CD8-positive, alpha-beta memory T cell (primary cell): ENCODE measurements at regions not wholly inside any gene's neighbourhood (a gene's known extent, or its start where the extent isn't known, plus 50 kb on each side); places are given as distances from the start of the nearest gene placed in this dataset.

ENCODE experiments used
- CTCF ChIA-PET: fragments of 350-600 bp; sonication (Branson Sonifier 250); formaldehyde crosslinking; loops from one replicate; lab custom pipeline; 2021; ENCODE audit warnings: antibody characterized with exemption; lab: Charles Lee
- POLR2A ChIA-PET: fragments of 350-600 bp; sonication (Branson Sonifier 250); formaldehyde crosslinking; loops from one replicate; lab custom pipeline; 2021; ENCODE audit warnings: antibody characterized with exemption; lab: Charles Lee
- DNase-seq, 5 donors: peaks; one replicate each; pipeline versions ENCODE4 v3.0.0 to v3.0.0-alpha.2; 2020 to 2022; ENCODE audit warnings: mixed read lengths in 1 of 5
- H3K27ac ChIP-seq: one replicate; pipeline ENCODE4 v1.7.0; 2013; ENCODE audit warnings: low read depth, mild to moderate bottlenecking, low read length, moderate library complexity
- H3K27me3 ChIP-seq: 2 replicates; pipeline ENCODE4 v1.7.0; 2013; ENCODE audit warnings: low read length, mild to moderate bottlenecking; ENCODE audit not compliant: insufficient read depth, poor library complexity, severe bottlenecking
- H3K36me3 ChIP-seq: 2 replicates; pipeline ENCODE4 v1.7.0; 2013; ENCODE audit warnings: mild to moderate bottlenecking, low read length, moderate library complexity; ENCODE audit not compliant: insufficient read depth
- H3K4me1 ChIP-seq: 2 replicates; pipeline ENCODE4 v1.7.0; 2013; ENCODE audit warnings: mild to moderate bottlenecking, low read length, moderate library complexity; ENCODE audit not compliant: insufficient read depth
- H3K4me3 ChIP-seq: 2 replicates; pipeline ENCODE4 v1.7.0; 2013; ENCODE audit warnings: mild to moderate bottlenecking, low read length
- H3K9me3 ChIP-seq: 2 replicates; pipeline ENCODE4 v1.7.0; 2013; ENCODE audit warnings: mild to moderate bottlenecking, low read length
- H3K27ac Mint-ChIP-seq, 8 donors: one replicate each; pipeline ENCODE4 v1.8.0; 2020 to 2021; ENCODE audit warnings: mixed read lengths in 8 of 8, mild to moderate bottlenecking in 6 of 8, inconsistent platforms in 3 of 8, moderate library complexity in 3 of 8
- H3K27me3 Mint-ChIP-seq, 2 donors: one replicate each; pipeline ENCODE4 v1.8.0; 2020 to 2021; ENCODE audit warnings: mixed read lengths in 2 of 2, mild to moderate bottlenecking in 1 of 2, moderate library complexity in 1 of 2
- H3K36me3 Mint-ChIP-seq, 3 donors: one replicate each; pipeline ENCODE4 v1.8.0; 2020 to 2021; ENCODE audit warnings: mixed read lengths in 3 of 3, inconsistent platforms in 1 of 3, mild to moderate bottlenecking in 1 of 3
- H3K4me1 Mint-ChIP-seq, 3 donors: one replicate each; pipeline ENCODE4 v1.8.0; 2020 to 2021; ENCODE audit warnings: mixed read lengths in 3 of 3, inconsistent platforms in 1 of 3, mild to moderate bottlenecking in 1 of 3
- H3K4me3 Mint-ChIP-seq, 7 donors: one replicate each; pipeline ENCODE4 v1.8.0; 2020 to 2021; ENCODE audit warnings: mixed read lengths in 7 of 7, mild to moderate bottlenecking in 6 of 7, moderate library complexity in 4 of 7, inconsistent platforms in 2 of 7
- H3K9me3 Mint-ChIP-seq, 5 donors: one replicate each; pipeline ENCODE4 v1.8.0; 2020 to 2022; ENCODE audit warnings: mixed read lengths in 5 of 5, mild to moderate bottlenecking in 3 of 5, moderate library complexity in 2 of 5, inconsistent platforms in 1 of 5

DNA sequence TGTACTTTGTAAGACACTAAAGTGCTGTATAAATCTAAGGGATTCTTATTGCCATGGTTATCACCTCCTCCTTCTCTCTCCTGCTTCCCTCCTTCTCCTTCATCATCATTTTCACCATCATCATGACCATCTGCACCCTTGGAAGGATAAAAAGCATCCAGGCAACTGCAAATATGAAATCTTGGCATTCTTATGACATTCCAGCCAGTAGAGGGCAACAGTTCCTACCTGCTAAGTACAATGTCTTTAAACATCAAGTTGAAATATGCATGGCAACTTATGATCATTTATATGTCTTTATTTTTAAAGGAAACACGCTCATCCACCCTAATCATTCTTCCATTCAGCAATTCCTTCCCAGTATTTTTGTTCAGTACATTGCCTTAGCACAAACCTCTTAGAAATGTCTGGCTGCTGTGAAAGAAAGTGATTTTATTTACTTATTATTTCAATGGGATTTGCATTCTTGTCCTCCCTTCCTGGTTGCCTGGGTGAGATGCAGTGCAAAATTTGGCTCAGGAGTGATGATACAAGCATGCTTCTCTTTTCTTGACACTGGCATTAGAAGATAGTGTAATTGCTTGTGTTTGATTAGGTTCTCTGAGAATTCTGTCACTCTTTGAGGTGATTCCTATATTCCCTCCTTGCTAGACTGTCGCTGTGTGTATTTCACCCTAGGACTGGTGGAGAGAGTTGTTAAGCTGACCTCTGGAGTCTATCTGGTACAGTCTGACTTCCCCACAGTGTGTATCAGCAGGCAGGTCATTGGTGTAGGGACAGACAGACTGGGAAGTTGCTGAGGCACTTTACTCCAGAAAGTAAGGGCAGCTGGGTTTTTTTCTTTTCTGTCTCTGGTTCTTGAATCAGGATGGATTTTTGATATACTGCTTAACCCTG is 188.5 kb upstream of the BMPER start:
- Histone ChIP-seq H3K4me1 (no peaks in the 10 kb centered on the region), H3K4me3 (no peak overlapping the region), H3K9me3 (no peaks in the 10 kb centered on the region), H3K36me3 (no peaks in the 10 kb centered on the region), H3K27me3 (no peaks in the 10 kb centered on the region), H3K27ac (no peak overlapping the region)
- Mint-ChIP-seq H3K27me3 (no peaks in the 10 kb centered on the region), H3K27ac (no peak overlapping the region), H3K4me3 (no peak overlapping the region), H3K36me3 (peaks cover 0 to 23% (median 0%) of the 10 kb centered on the region in 3 donors), H3K9me3 (peaks cover 0 to 9% (median 1%) of the 10 kb centered on the region in 5 donors), H3K4me1 (no peaks in the 10 kb centered on the region)
- DNase-seq, result no peak
- POLR2A ChIA-PET, result no interaction called here
- CTCF ChIA-PET, result no interaction called here

DNA sequence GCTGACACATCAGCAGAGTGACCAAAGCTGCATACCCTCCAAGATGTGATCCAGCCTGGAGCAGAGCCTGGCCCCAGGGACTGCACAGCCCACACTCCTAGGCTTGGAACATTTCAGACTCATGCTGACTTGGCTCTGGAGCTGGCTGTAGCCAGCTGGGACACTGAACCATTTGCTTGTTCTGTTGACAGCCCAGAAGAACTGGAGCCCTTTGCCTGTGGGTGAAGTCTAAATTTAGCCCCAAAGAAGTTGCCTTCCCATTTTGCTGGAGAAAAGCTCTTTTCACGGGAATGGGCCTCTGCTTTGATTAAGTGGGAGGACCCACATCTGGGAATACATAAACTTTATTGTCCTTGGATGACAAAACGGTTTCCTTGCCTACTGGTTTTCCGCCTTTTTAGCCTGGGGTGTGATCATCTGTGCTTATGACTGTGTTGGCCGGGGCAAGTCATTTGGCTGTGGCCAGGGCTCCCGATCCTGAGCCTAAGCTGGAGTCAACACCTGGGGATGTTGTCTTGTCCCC is 186.2 kb upstream of the BMPER start:
- Histone ChIP-seq H3K36me3 (no peaks in the 10 kb centered on the region), H3K9me3 (no peaks in the 10 kb centered on the region), H3K27ac (no peak overlapping the region), H3K4me1 (no peaks in the 10 kb centered on the region), H3K4me3 (no peak overlapping the region), H3K27me3 (no peaks in the 10 kb centered on the region)
- DNase-seq, result no peak
- Mint-ChIP-seq H3K27ac (no peak overlapping the region), H3K4me1 (no peaks in the 10 kb centered on the region), H3K9me3 (peaks cover 0 to 9% (median 1%) of the 10 kb centered on the region in 5 donors), H3K4me3 (no peak overlapping the region), H3K27me3 (no peaks in the 10 kb centered on the region), H3K36me3 (peaks cover 0 to 30% (median 0%) of the 10 kb centered on the region in 3 donors)
- POLR2A ChIA-PET, result no interaction called here
- CTCF ChIA-PET, result no interaction called here

DNA sequence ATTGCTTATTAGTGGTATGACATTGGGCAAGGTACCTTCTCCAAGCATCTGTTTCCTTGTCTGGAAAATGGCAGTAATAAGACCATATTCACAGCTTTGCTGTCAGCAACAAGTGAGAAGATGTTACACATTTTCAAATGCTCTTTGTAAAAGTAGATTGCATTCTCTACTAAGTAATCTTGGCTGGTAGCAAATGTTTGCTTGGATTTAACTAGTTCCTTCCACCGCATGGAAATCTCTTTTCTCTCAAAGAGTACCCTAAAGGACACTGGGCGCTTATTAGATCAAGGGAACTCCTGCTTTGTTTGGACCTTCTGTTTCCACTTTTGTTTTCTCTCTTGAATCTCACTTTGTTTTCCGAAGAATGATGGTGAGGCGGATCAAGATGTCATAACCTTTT is 185.2 kb upstream of the BMPER start:
- H3K27me3 Mint-ChIP-seq, result no peaks in the 10 kb centered on the region
- H3K9me3 Mint-ChIP-seq, result peaks cover 0 to 6% (median 0%) of the 10 kb centered on the region in 5 donors
- no peak overlapping the region for H3K4me3 Mint-ChIP-seq
- H3K4me1 ChIP-seq, result no peaks in the 10 kb centered on the region
- no peak overlapping the region for H3K27ac Mint-ChIP-seq
- H3K9me3 ChIP-seq, result no peaks in the 10 kb centered on the region
- H3K4me1 Mint-ChIP-seq, result no peaks in the 10 kb centered on the region
- no peaks in the 10 kb centered on the region for H3K36me3 ChIP-seq
- ChIA-PET CTCF (no interaction called here), POLR2A (no interaction called here)
- H3K27ac ChIP-seq, result no peak overlapping the region
- DNase-seq, result no peak
- no peak overlapping the region for H3K4me3 ChIP-seq
- no peaks in the 10 kb centered on the region for H3K27me3 ChIP-seq
- H3K36me3 Mint-ChIP-seq, result peaks cover 0 to 30% (median 0%) of the 10 kb centered on the region in 3 donors

DNA sequence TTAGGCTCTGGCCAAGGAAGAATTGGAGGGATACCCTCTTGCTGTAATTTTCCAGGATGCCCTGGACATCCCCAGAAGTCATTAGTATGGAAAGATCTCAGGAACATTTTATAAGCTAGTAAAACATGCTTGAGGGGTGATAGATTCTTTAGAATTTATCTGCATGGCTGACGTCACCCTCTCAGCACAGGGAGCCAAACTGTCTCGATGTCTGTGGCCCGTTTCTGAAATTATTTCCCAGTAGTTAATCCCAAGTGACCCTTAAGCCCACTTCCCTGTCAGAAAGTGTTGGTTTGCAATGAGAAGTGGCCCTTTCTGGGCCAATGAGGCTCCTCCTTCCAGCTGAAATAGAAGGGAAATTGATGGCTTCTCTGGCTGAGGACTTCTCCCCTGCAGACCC is 184.5 kb upstream of the BMPER start:
- Mint-ChIP-seq H3K9me3 (peaks cover 0 to 6% (median 0%) of the 10 kb centered on the region in 5 donors), H3K4me3 (no peak overlapping the region), H3K4me1 (no peaks in the 10 kb centered on the region), H3K27me3 (no peaks in the 10 kb centered on the region), H3K27ac (peak overlapping the region in 1 of 8 donors; percentile 36), H3K36me3 (peaks cover 0 to 29% (median 0%) of the 10 kb centered on the region in 3 donors)
- H3K9me3 ChIP-seq, result no peaks in the 10 kb centered on the region
- no peaks in the 10 kb centered on the region for H3K27me3 ChIP-seq
- no peak overlapping the region for H3K4me3 ChIP-seq
- DNase-seq, result no peak
- no peaks in the 10 kb centered on the region for H3K36me3 ChIP-seq
- H3K4me1 ChIP-seq, result no peaks in the 10 kb centered on the region
- no peak overlapping the region for H3K27ac ChIP-seq
- POLR2A ChIA-PET, result no interaction called here
- CTCF ChIA-PET, result no interaction called here

DNA sequence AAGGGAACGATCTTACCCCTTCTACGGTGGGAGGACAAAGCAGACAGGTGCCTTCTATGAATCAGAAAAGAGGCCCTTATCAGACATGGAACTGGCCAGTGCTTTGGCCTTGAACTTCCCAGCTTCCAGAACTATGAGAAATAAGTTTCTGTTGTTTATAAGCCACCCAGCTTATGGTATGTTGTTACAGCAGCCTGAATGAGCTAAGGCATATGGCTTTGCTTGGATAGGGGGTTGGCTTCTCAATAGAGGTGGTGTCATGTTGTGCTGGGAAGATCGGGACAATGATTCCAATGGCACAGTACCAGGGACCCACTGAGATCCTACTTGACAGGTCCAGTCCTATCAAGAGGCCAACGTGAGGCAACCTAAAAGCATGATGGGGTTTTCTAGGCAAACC is 183.4 kb upstream of the BMPER start:
- DNase-seq, result no peak
- Mint-ChIP-seq H3K36me3 (peaks cover 0 to 31% (median 0%) of the 10 kb centered on the region in 3 donors), H3K4me3 (no peak overlapping the region), H3K9me3 (peaks cover 0 to 6% (median 0%) of the 10 kb centered on the region in 5 donors), H3K4me1 (no peaks in the 10 kb centered on the region), H3K27ac (no peak overlapping the region), H3K27me3 (no peaks in the 10 kb centered on the region)
- POLR2A ChIA-PET, result no interaction called here
- Histone ChIP-seq H3K4me3 (no peak overlapping the region), H3K27ac (no peak overlapping the region), H3K9me3 (no peaks in the 10 kb centered on the region), H3K4me1 (no peaks in the 10 kb centered on the region), H3K36me3 (no peaks in the 10 kb centered on the region), H3K27me3 (no peaks in the 10 kb centered on the region)
- CTCF ChIA-PET, result no interaction called here

DNA sequence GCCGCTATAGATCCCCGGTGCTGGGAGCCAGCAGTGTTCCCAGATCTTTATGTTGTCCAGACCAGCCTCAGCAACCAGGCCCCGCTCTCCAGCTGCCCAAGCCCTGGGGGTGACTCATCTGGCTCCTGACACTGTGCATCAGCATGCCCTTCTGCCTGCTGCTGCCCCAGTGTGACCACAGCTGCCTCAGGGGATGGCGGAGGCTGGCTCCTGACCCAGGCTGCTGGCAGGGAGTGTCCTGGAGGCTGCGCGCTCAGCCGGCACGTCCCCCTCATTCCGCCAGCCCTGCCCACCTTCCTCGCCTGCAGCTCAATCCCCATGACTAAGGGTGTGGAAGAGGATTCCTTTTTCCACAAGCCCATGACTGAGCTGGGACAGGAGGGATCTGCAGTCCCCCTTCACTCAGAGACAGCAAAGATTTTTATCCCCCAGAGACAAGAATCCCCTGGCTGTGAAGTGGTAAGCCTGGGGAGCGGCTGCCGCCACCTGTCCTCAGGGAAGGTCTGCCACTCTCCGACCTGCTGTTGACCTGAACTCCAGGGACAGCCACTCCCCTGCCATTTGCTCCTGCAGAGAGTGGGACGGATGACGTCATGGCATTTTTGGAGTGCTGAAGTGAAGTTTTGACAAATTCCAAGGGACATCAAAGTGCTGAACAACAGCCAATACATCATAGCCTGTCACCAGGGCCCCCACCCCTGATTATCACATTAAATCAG is 182.8 kb upstream of the BMPER start:
- H3K9me3 Mint-ChIP-seq, result peaks cover 0 to 6% (median 0%) of the 10 kb centered on the region in 5 donors
- Histone ChIP-seq H3K9me3 (no peaks in the 10 kb centered on the region), H3K27me3 (no peaks in the 10 kb centered on the region)

DNA sequence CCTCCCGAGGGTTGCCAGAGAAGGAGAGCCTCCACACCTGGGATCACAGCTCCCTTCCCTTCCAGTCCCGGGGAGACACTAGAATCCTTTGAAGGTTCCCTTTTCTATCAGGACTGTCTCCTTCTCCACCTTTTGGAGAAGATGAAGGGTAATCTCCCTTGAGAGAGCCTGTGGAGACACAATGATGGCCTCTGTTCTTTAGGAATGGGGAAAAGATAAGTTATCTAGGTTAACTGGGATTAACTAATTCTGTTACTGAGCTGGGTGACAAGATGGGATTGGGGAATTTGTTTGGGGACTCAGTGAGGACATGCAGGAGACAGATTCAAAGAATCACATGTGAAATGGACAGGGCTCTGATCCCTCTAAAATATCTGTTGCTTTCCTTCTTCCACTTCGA is 181.1 kb upstream of the BMPER start:
- no peak overlapping the region for H3K27ac ChIP-seq
- H3K36me3 ChIP-seq, result no peaks in the 10 kb centered on the region
- CTCF ChIA-PET, result no interaction called here
- Mint-ChIP-seq H3K27ac (peak overlapping the region in 1 of 8 donors; percentile 12), H3K9me3 (peaks cover 0 to 3% (median 0%) of the 10 kb centered on the region in 5 donors), H3K27me3 (no peaks in the 10 kb centered on the region), H3K4me1 (no peaks in the 10 kb centered on the region), H3K36me3 (peaks cover 0 to 25% (median 0%) of the 10 kb centered on the region in 3 donors), H3K4me3 (no peak overlapping the region)
- no peak for DNase-seq
- POLR2A ChIA-PET, result no interaction called here
- H3K4me3 ChIP-seq, result no peak overlapping the region
- no peaks in the 10 kb centered on the region for H3K9me3 ChIP-seq
- no peaks in the 10 kb centered on the region for H3K27me3 ChIP-seq
- no peaks in the 10 kb centered on the region for H3K4me1 ChIP-seq

More for the DNA sequence above, 182.8 kb upstream of the BMPER start:
- Mint-ChIP-seq H3K27me3 (no peaks in the 10 kb centered on the region), H3K36me3 (peaks cover 0 to 31% (median 0%) of the 10 kb centered on the region in 3 donors), H3K27ac (no peak overlapping the region), H3K4me1 (no peaks in the 10 kb centered on the region), H3K4me3 (no peak overlapping the region)
- DNase-seq, result no peak
- ChIA-PET CTCF (no interaction called here), POLR2A (no interaction called here)
- no peak overlapping the region for H3K4me3 ChIP-seq
- no peaks in the 10 kb centered on the region for H3K4me1 ChIP-seq
- no peak overlapping the region for H3K27ac ChIP-seq
- H3K36me3 ChIP-seq, result no peaks in the 10 kb centered on the region
